AG04450 (cell line): ENCODE measurements at regions not wholly inside any gene's neighbourhood (a gene's known extent, or its start where the extent isn't known, plus 50 kb on each side); places are given as distances from the start of the nearest gene placed in this dataset.
A peak's percentile ranks its signal among the peaks of the same experiment; 100 is the strongest.

Experiments
- CTCF ChIA-PET: fragments of 300-600, 350-600 bp; formaldehyde crosslinking; extraction: SDS; loops from one replicate; lab custom pipeline; 2022; ENCODE audit warnings: antibody characterized with exemption, inconsistent platforms; lab: Charles Lee
- POLR2A ChIA-PET: fragments of 350-600 bp; formaldehyde crosslinking; extraction: SDS; loops from one replicate; lab custom pipeline; 2021; ENCODE audit warnings: antibody characterized with exemption, inconsistent platforms; lab: Yijun Ruan, JAX
- DNase-seq: peaks from one replicate; pipeline ENCODE4 v3.0.0-alpha.2; 2011; ENCODE audit warnings: low read depth, low spot score
- H3K27ac ChIP-seq: one replicate; pipeline ENCODE4 v1.5.1; 2012; ENCODE audit warnings: low read depth, low read length, control low read depth
- H3K27me3 ChIP-seq: one replicate; pipeline ENCODE4 v1.6.0; 2012; ENCODE audit warnings: low read length; ENCODE audit not compliant: control insufficient read depth, insufficient read depth
- H3K4me3 ChIP-seq: 2 replicates; pipeline ENCODE4 v1.5.1; 2011; ENCODE audit warnings: mild to moderate bottlenecking, low read depth, low read length, control low read depth
- H3K9me3 ChIP-seq: 2 replicates; pipeline ENCODE4 v1.5.1; 2012; ENCODE audit warnings: low read length; ENCODE audit not compliant: control insufficient read depth, insufficient read depth
- TF ChIP-seq, protein P1 (sequence below): IDR thresholded peaks from 2 replicates; pipeline ENCODE4 v1.5.1; 2011; ENCODE audit warnings: low read depth, low read length, control low read depth, inconsistent platforms

DNA sequence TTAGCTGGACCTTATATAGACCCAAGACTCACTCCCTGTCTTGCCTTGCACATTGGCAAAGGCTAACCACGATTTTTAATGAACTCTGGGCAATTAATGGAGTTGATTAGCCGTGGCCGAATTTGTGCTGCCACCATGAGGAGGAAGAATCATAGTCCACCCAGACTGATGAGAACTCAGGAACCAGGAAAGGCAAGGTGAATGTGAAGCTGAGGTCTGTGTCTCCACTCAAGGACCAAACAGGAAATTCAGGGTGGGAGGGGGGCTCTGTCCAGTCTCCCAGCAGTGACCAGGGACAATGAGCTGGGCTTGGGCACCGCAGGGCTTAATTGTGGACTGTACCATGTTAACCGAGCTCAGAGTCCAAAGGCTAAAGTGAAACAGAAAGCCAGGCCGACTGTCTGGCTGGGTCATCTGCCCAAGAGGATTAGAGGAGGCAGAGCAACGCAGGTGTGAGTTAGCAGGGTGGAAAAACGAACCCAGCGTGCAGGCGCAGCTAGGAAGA lies 127.0 kb upstream of the JCAD start:
- Histone ChIP-seq H3K27me3 (no peaks in the 10 kb centered on the region), H3K4me3 (no peak overlapping the region), H3K9me3 (no peaks in the 10 kb centered on the region; the same call in 1 of the 2 replicates), H3K27ac (no peak overlapping the region)
- CTCF ChIA-PET = interaction anchor here (0.6 to 1.1 kb wide), 2 partner anchors 155 to 188 kb away, joined by 3 read pairs; no protein-coding TSS in a partner anchor
- POLR2A ChIA-PET = interaction anchor here (0.6 to 1.3 kb wide), 3 partner anchors 10 to 128 kb away, joined by 3 to 8 read pairs (median 3); no protein-coding TSS in a partner anchor
- DNase-seq = no peak
- TF ChIP-seq, protein P1, sequence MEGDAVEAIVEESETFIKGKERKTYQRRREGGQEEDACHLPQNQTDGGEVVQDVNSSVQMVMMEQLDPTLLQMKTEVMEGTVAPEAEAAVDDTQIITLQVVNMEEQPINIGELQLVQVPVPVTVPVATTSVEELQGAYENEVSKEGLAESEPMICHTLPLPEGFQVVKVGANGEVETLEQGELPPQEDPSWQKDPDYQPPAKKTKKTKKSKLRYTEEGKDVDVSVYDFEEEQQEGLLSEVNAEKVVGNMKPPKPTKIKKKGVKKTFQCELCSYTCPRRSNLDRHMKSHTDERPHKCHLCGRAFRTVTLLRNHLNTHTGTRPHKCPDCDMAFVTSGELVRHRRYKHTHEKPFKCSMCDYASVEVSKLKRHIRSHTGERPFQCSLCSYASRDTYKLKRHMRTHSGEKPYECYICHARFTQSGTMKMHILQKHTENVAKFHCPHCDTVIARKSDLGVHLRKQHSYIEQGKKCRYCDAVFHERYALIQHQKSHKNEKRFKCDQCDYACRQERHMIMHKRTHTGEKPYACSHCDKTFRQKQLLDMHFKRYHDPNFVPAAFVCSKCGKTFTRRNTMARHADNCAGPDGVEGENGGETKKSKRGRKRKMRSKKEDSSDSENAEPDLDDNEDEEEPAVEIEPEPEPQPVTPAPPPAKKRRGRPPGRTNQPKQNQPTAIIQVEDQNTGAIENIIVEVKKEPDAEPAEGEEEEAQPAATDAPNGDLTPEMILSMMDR = peak; percentile 34

DNA sequence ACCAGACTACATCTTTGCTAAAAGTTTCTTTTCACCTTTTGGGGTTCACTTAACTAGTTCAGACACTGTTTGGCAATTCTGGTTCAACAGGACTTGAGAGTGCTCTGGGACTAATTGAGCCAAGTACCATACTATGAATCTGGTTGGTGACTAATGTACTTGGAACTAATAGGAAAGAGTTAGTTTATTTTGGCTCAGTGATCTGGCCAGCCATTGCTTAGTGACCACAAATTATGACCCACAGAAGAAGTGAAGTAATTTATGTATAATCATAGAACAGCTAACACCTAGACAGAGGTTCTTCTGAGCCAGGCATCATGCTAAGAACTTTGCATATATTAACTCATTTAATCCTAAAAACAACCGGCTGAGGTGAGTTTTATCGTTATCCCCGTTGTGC lies 126.5 kb upstream of the JCAD start:
- no peaks in the 10 kb centered on the region for H3K27me3 ChIP-seq
- H3K27ac ChIP-seq = no peak overlapping the region
- peak; percentile 51 for DNase-seq
- TF ChIP-seq, protein P1 = no peak
- POLR2A ChIA-PET = interaction anchor here (0.6 to 1.3 kb wide), 3 partner anchors 9 to 127 kb away, joined by 3 to 8 read pairs (median 3); no protein-coding TSS in a partner anchor
- H3K9me3 ChIP-seq = no peaks in the 10 kb centered on the region; the same call in 1 of the 2 replicates
- no peak overlapping the region for H3K4me3 ChIP-seq
- CTCF ChIA-PET = interaction anchor here (1.1 kb wide), 1 partner anchor 188 kb away, joined by 3 read pairs; no protein-coding TSS in a partner anchor

DNA sequence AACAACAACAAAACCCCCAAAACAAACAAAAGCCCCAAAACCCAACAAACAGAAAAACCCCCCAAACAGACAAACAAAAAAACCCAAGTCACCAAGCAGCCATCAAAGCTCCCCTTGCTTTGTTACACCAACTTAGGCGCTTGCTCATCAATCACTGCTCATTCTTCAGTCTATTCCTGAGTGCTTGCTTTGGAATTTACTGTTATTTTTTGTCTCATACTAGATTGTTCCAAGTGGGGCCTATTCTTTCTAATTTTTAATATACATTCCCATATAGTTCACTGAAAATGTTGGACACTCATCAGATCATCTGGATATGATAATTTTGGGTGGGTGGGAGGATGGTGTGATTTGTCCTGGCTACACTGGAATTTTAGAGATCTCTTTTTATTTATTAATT lies 126.0 kb upstream of the JCAD start:
- TF ChIP-seq, protein P1 = no peak
- POLR2A ChIA-PET = interaction anchor here (1.3 kb wide), 1 partner anchor 9 kb away, joined by 8 read pairs; no protein-coding TSS in a partner anchor
- CTCF ChIA-PET = interaction anchor here (0.6 to 1.1 kb wide), 2 partner anchors 124 to 187 kb away, joined by 3 read pairs; no protein-coding TSS in a partner anchor
- Histone ChIP-seq H3K9me3 (no peaks in the 10 kb centered on the region; the same call in 1 of the 2 replicates), H3K27me3 (no peaks in the 10 kb centered on the region), H3K4me3 (no peak overlapping the region), H3K27ac (no peak overlapping the region)
- no peak for DNase-seq

DNA sequence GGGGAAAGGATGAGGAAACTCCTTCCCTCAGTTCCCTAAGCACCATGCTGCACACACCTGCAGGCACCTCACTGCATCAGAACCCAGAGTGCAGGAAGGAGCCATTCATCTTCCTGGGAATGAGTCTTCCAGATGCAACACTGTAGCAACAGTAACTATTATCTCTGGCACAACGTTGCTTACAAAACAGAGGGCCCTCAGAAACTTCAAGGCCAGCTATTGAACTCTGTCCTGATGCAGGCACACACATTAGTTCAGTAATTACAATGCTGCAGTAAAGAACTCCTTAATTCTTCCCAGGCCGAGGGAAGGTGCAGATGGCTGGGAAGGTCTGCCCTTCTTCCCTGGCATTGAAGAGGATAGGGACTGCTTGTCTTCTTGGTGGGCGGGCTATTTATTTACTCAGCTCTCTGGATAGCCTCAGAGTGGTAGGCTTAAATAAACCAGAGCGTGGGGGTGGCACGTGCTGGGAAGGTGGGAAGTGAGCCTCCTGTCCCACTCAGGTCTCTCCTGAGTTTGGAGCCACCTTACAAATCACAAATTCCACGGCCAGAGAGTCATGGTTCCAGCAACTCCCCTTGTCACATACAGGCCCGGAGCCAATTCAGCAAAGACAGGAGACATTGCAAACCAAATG lies 125.1 kb upstream of the JCAD start:
- Histone ChIP-seq H3K27ac (no peak overlapping the region), H3K27me3 (no peaks in the 10 kb centered on the region), H3K9me3 (no peaks in the 10 kb centered on the region; the same call in 1 of the 2 replicates), H3K4me3 (no peak overlapping the region)
- no peak for DNase-seq
- CTCF ChIA-PET = interaction anchor here (0.6 kb wide), 1 partner anchor 123 kb away, joined by 3 read pairs; no protein-coding TSS in a partner anchor
- TF ChIP-seq, protein P1 = no peak
- POLR2A ChIA-PET = no interaction called here

DNA sequence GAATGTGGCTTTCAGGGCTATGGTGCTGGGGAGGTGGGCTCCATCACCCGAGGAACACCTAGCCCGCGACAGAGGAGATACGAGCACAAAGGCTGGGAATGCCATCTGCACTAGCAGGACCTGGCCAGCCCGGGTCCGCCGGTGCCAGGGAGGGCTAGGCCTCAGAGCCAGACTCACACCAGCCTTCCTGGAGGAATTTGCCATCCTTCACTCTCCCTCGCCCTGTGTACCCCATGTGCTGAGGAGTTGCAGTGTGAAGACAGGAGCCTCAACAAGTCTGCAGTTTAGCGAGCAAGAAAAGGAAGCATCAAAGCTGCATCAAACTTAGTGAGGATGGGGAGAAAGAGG lies 123.6 kb upstream of the JCAD start:
- DNase-seq = no peak
- Histone ChIP-seq H3K27ac (peak overlapping the region; percentile 94), H3K27me3 (no peaks in the 10 kb centered on the region), H3K9me3 (no peaks in the 10 kb centered on the region; the same call in 1 of the 2 replicates), H3K4me3 (no peak overlapping the region)
- TF ChIP-seq, protein P1 = no peak
- ChIA-PET CTCF (interaction anchor here (1.1 kb wide), 1 partner anchor 87 kb away, joined by 3 read pairs; no protein-coding TSS in a partner anchor), POLR2A (interaction anchor here (0.6 kb wide), 2 partner anchors 125 to 251 kb away, joined by 3 to 5 read pairs; no protein-coding TSS in a partner anchor)
